IPS DF 4.7 (cell line): ENCODE measurements at regions not wholly inside any gene's neighbourhood (a gene's known extent, or its start where the extent isn't known, plus 50 kb on each side); places are given as distances from the start of the nearest gene placed in this dataset.

Source experiments
- DNase-seq: peaks from one replicate; pipeline ENCODE4 v3.0.0-alpha.2; 2013; ENCODE audit warnings: low spot score; ENCODE audit errors: extremely low read depth

DNA sequence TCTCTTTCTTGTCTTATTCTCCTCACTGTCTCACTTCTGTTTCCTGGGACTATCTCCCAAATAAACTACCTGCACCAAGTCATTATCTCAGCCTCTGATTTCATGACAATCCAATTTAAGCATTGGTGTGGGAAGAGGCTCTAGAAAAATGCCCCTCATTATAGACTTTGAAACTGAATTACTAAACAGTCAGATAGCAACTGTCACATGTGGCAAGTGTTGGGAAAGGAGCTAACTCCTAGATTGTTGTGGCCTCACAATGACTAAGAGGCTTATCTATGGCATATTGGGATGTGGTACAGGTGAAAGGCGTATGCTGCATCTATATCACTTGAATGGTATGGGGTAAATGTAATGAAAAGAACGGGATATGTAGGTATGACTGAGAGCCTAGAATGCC lies 103.5 kb upstream of the CCDC54 start:
- DNase-seq = no peak

- no peak for DNase-seq
These were observed 101.7 kb upstream of the CCDC54 start for GRCh38 chr3:107275511-107275910.

- no peak for DNase-seq
These were observed 93.3 kb upstream of the CCDC54 start for GRCh38 chr3:107283948-107284347.

- DNase-seq = no peak
These were observed 92.6 kb upstream of the CCDC54 start for GRCh38 chr3:107284612-107285011.

GRCh38 chr3:107285197-107285596 lies 92.0 kb upstream of the CCDC54 start:
- DNase-seq = peak; percentile 90

GRCh38 chr3:107289354-107289753 lies 87.9 kb upstream of the CCDC54 start:
- no peak for DNase-seq

DNA sequence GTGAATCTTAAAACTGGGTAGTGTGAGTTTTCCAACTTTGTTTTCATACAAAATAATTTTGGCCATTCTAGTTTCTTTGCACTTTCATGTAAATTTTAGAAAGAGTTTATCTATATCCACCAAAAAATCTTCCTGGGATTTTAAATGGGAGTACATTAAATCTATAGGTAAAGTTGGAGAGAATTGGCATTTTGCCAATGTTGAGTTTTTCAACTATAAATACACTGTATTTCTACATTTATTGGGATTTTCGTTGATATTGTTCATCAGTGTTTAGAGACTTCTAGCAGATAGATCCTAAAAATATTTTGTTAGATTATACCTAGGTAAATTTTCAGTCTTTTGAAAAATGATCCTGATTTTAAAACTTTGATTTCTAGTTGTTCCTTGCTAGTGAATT lies 83.1 kb upstream of the CCDC54 start:
- no peak for DNase-seq

GRCh38 chr3:107297597-107297996 lies 79.6 kb upstream of the CCDC54 start:
- DNase-seq = no peak

DNA sequence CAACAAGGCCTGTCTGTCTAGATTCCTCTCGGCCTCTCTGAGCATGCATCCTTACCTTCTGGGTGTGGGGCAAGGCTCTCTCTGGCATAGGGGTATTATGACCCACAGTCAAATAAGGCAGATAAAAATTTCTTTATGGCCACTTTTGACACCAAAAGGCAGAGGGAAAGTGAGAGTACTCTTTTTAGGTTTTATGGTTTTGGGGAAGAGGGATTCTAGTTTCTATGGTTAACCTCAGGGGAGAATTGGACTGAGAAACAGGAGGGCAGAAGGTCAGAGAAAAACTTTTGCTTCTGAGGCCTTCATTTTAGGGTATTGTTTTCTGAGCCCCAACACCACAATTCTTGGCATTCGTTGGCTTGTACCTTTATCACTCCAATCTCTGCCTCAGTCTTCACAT lies 70.0 kb upstream of the CCDC54 start:
- no peak for DNase-seq

- DNase-seq = no peak
These were observed 68.5 kb upstream of the CCDC54 start for GRCh38 chr3:107308716-107309115.

- DNase-seq = no peak
These were observed 67.9 kb upstream of the CCDC54 start for GRCh38 chr3:107309312-107309711.

DNA sequence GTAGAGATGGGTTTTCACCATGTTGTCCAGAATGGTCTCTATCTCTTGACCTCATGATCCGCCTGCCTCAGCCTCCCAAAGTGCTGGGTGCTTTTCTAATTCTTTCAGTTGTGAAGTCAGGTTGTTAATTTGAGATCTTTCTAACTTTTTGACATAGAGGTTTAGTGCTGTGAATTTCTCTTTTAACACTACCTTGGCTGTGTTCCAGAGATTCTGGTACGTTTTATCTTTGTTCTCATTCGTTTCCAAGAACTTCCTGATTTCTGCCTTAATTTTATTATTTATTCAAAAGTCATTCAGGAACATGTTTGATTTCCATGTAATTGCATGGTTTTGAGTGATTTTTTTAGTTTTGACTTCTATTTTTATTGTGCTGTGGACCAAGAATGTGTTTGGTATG lies 63.5 kb upstream of the CCDC54 start:
- no peak for DNase-seq

DNA sequence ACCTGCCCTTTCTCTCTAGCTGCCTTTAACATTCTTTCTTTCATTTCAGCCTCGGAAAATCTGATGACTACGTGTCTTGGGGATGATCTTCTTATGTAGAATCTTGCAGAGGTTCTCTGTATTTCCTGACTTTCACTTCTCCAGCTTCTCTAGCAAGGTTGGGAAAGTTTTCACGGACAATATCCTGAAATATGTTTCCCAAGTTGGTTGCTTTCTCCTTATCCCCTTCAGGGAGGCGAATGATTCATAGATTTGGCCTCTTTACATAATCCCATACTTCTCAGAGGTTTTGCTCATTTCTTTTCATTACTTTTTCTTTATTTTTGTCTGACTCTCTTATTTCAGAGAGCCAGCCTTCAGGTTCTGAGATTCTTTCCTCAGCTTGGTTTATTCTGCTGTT lies 62.1 kb upstream of the CCDC54 start:
- no peak for DNase-seq

GRCh38 chr3:107323723-107324122 lies 53.5 kb upstream of the CCDC54 start:
- no peak for DNase-seq

DNA sequence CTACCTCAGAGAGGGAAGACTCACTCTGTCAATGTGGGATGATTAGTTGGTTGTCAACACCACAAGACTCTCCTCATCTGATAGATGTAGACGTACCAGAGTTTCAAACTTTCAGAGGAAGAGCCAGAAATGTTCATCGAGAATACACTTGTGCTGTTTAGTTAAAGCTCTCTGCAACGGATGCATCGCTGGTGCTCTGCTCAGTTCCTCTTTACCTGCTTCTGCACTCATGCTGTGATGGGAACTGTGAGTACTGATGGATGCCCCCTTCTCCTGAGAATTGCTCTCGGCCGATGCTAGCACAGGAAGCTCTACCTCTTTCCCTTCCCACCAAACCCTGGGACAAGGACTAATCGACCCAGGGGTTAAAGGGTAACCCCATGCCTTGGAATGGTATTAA lies 51.8 kb upstream of the CCDC54 start:
- DNase-seq = no peak
